SK-N-SH treated with all-trans-retinoic acid at 6 μM for 48 hours (cell line): ENCODE measurements at regions not wholly inside any gene's neighbourhood (a gene's known extent, or its start where the extent isn't known, plus 50 kb on each side); places are given as distances from the start of the nearest gene placed in this dataset.

Experiments used
- ATAC-seq: fragments of 200-7000 bp; cut with Tn5 transposase; 3 replicates; pipeline ENCODE4 v1.9.1; 2020; ENCODE audit warnings: mild to moderate bottlenecking, moderate library complexity
- ARNTL ChIP-seq: fragments of 450-650 bp; formaldehyde crosslinking; IDR thresholded peaks from 2 replicates; pipeline ENCODE4 v1.5.0; 2020; ENCODE audit warnings: low read depth, mild to moderate bottlenecking, moderate library complexity, borderline replicate concordance
- BACH2 ChIP-seq: fragments of 250-450 bp; sonication (Bioruptor Pico); IDR thresholded peaks from 2 replicates; pipeline ENCODE4 v1.9.0; 2021; ENCODE audit warnings: mild to moderate bottlenecking, borderline replicate concordance
- CSDC2 ChIP-seq: fragments of 250-450 bp; sonication (Bioruptor Pico); IDR thresholded peaks from 2 replicates; pipeline ENCODE4 v1.5.0; 2020; ENCODE audit warnings: mild to moderate bottlenecking, moderate library complexity
- ESRRG ChIP-seq: fragments of 250-450 bp; sonication (Bioruptor Pico); IDR thresholded peaks from 2 replicates; pipeline ENCODE4 v1.6.1; 2021; ENCODE audit warnings: mild to moderate bottlenecking
- GLIS3 ChIP-seq: fragments of 250-450 bp; sonication (Bioruptor Pico); IDR thresholded peaks from 2 replicates; pipeline ENCODE4 v1.5.0; 2020; ENCODE audit warnings: mild to moderate bottlenecking, moderate library complexity
- ISL1 ChIP-seq: fragments of 250-450 bp; sonication (Bioruptor Pico); IDR thresholded peaks from 2 replicates; pipeline ENCODE4 v2.1.2; 2022; ENCODE audit warnings: mild to moderate bottlenecking, moderate library complexity
- OSR1 ChIP-seq: fragments of 250-450 bp; sonication (Bioruptor Pico); IDR thresholded peaks from 2 replicates; pipeline ENCODE4 v1.8.0; 2022; ENCODE audit warnings: moderate library complexity, mild to moderate bottlenecking, inconsistent platforms
- PPARA ChIP-seq: fragments of 250-450 bp; sonication (Bioruptor Pico); IDR thresholded peaks from 2 replicates; pipeline ENCODE4 v1.5.0; 2020; ENCODE audit warnings: mild to moderate bottlenecking, borderline replicate concordance
- RARB ChIP-seq: fragments of 250-450 bp; sonication (Bioruptor Pico); IDR thresholded peaks from 2 replicates; pipeline ENCODE4 v1.8.0; 2021; ENCODE audit warnings: mild to moderate bottlenecking, moderate library complexity
- SNAI2 ChIP-seq: fragments of 250-450 bp; sonication (Bioruptor Pico); IDR thresholded peaks from 2 replicates; pipeline ENCODE4 v1.5.0; 2020; ENCODE audit warnings: mild to moderate bottlenecking, moderate library complexity
- TCF4 ChIP-seq: fragments of 250-450 bp; sonication (Bioruptor Pico); IDR thresholded peaks from 2 replicates; pipeline ENCODE4 v1.8.0; 2021; ENCODE audit warnings: mild to moderate bottlenecking, moderate library complexity, borderline replicate concordance
- TOX ChIP-seq: fragments of 250-450 bp; sonication (Bioruptor Pico); IDR thresholded peaks from 2 replicates; pipeline ENCODE4 v1.8.0; 2021; ENCODE audit warnings: mild to moderate bottlenecking, moderate library complexity, borderline replicate concordance
- ZC3H10 ChIP-seq: fragments of 250-450 bp; sonication (Bioruptor Pico); IDR thresholded peaks from 2 replicates; pipeline ENCODE4 v1.5.1; 2021; ENCODE audit warnings: mild to moderate bottlenecking, moderate library complexity
- ZFP3 ChIP-seq: fragments of 250-450 bp; sonication (Bioruptor Pico); IDR thresholded peaks from 2 replicates; pipeline ENCODE4 v1.5.0; 2020; ENCODE audit warnings: mild to moderate bottlenecking, moderate library complexity
- ZFP30 ChIP-seq: fragments of 450-650 bp; formaldehyde crosslinking; IDR thresholded peaks from 2 replicates; pipeline ENCODE4 v1.5.0; 2022; ENCODE audit warnings: mild to moderate bottlenecking, moderate library complexity
- ZNF565 ChIP-seq: fragments of 450-650 bp; formaldehyde crosslinking; conservative IDR thresholded peaks from 2 replicates; pipeline ENCODE4 v1.5.0; 2020; ENCODE audit warnings: low read depth, mild to moderate bottlenecking, moderate library complexity
- ZNF70 ChIP-seq: fragments of 450-650 bp; formaldehyde crosslinking; IDR thresholded peaks from 2 replicates; pipeline ENCODE4 v1.5.0; 2020; ENCODE audit warnings: mild to moderate bottlenecking, moderate library complexity
- ZNF8 ChIP-seq: fragments of 450-650 bp; formaldehyde crosslinking; IDR thresholded peaks from 2 replicates; pipeline ENCODE4 v1.5.0; 2020; ENCODE audit warnings: mild to moderate bottlenecking, moderate library complexity
- TF ChIP-seq, protein P1 (sequence below): fragments of 250-450 bp; sonication (Bioruptor Pico); IDR thresholded peaks from 2 replicates; pipeline ENCODE4 v1.8.0; 2020; ENCODE audit warnings: mild to moderate bottlenecking, moderate library complexity, borderline replicate concordance
- TF ChIP-seq, protein P2 (sequence below): fragments of 250-450 bp; sonication (Bioruptor Pico); IDR thresholded peaks from 2 replicates; pipeline ENCODE4 v1.5.1; 2021; ENCODE audit warnings: mild to moderate bottlenecking, moderate library complexity
- TF ChIP-seq, protein P3 (sequence below): fragments of 250-450 bp; sonication (Bioruptor Pico); IDR thresholded peaks from 2 replicates; pipeline ENCODE4 v1.5.0; 2020; ENCODE audit warnings: mild to moderate bottlenecking, moderate library complexity
- TF ChIP-seq, protein P4 (sequence below): fragments of 250-450 bp; sonication (Bioruptor Pico); IDR thresholded peaks from 2 replicates; pipeline ENCODE4 v1.5.1; 2020; ENCODE audit warnings: low read depth, mild to moderate bottlenecking, moderate library complexity

DNA sequence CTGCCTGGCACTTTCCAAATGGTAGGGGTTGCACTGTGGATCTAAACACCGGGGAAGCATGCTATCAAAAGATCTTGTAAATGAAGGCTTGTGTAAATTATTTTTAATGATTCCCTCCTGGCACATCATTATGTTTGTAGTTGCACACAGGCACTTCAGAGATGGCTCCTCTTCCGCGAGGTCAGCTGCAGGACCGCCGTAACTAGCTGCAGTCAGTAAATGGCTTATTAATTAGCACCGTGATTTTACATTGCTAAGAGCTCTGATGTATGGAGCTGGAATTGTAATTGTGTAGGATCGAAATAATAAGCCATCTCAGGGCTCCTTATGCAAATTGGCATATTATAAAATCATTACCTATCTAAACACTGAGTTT, 397.6 kb upstream of the IRX1 start:
- no peak for ATAC-seq
- TF ChIP-seq ZNF70 (CRISPR knock-in tag): no peak
- TF ChIP-seq, protein P1, sequence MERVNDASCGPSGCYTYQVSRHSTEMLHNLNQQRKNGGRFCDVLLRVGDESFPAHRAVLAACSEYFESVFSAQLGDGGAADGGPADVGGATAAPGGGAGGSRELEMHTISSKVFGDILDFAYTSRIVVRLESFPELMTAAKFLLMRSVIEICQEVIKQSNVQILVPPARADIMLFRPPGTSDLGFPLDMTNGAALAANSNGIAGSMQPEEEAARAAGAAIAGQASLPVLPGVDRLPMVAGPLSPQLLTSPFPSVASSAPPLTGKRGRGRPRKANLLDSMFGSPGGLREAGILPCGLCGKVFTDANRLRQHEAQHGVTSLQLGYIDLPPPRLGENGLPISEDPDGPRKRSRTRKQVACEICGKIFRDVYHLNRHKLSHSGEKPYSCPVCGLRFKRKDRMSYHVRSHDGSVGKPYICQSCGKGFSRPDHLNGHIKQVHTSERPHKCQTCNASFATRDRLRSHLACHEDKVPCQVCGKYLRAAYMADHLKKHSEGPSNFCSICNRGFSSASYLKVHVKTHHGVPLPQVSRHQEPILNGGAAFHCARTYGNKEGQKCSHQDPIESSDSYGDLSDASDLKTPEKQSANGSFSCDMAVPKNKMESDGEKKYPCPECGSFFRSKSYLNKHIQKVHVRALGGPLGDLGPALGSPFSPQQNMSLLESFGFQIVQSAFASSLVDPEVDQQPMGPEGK (CRISPR knock-in tag): no peak
- no peak for TF ChIP-seq TOX
- TF ChIP-seq RARB (CRISPR knock-in tag): no peak
- TF ChIP-seq ARNTL (CRISPR knock-in tag): no peak
- TF ChIP-seq GLIS3: no peak
- TF ChIP-seq SNAI2 (CRISPR knock-in tag): no peak
- TF ChIP-seq CSDC2 (CRISPR knock-in tag): no peak
- TF ChIP-seq, protein P2, sequence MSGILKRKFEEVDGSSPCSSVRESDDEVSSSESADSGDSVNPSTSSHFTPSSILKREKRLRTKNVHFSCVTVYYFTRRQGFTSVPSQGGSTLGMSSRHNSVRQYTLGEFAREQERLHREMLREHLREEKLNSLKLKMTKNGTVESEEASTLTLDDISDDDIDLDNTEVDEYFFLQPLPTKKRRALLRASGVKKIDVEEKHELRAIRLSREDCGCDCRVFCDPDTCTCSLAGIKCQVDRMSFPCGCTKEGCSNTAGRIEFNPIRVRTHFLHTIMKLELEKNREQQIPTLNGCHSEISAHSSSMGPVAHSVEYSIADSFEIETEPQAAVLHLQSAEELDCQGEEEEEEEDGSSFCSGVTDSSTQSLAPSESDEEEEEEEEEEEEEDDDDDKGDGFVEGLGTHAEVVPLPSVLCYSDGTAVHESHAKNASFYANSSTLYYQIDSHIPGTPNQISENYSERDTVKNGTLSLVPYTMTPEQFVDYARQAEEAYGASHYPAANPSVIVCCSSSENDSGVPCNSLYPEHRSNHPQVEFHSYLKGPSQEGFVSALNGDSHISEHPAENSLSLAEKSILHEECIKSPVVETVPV (CRISPR knock-in tag): no peak
- TF ChIP-seq ZNF8 (CRISPR knock-in tag): no peak

DNA sequence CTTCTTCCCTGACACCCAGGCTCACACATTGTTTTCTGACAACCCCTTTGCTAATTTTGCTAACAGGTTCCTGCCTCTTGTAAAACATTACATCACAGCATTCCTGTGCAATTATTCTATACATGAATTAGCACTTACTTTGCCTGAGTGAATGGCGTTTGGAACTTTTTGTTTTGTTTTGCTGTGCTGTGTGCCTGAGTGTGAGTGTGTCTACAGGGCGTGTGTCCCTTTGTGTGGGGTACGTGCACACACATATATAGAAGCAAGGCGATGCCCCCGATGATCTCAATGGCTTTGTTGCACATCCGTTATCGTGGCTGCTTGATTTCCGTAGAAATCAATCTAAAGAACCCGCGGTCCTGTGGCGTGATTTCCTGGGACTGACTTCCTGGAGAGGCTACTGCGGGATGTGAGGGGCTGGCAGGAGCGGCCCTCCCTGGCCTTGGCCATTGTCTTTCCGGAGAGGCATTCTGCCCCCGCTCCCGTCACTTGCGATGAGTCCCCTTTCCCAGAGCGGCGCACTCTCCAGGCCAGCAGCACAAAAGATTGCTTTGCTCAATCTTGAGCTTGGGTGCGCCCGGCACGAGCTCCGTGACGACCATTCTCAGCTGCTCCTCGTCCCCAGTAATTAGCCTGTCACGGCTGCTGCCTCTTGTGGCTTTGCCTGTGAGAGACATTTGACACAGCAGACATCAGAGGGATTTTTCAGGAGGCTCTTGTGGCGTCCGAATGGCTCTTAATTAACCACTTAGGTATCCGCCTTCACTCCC, 398.1 kb upstream of the IRX1 start:
- no peak for ATAC-seq
- TF ChIP-seq RARB (CRISPR knock-in tag) (no peak), CSDC2 (CRISPR knock-in tag) (no peak), ZNF565 (CRISPR knock-in tag) (no peak), ZFP3 (no peak), OSR1 (CRISPR knock-in tag) (no peak), TOX (no peak), ZFP30 (CRISPR knock-in tag) (no peak), ZNF70 (CRISPR knock-in tag) (no peak), GLIS3 (no peak), ISL1 (CRISPR knock-in tag) (no peak), ZNF8 (CRISPR knock-in tag) (no peak), BACH2 (CRISPR knock-in tag) (no peak), ARNTL (CRISPR knock-in tag) (no peak), SNAI2 (CRISPR knock-in tag) (no peak), ESRRG (CRISPR knock-in tag) (no peak), ZC3H10 (no peak), PPARA (CRISPR knock-in tag) (no peak)
- TF ChIP-seq, protein P3, sequence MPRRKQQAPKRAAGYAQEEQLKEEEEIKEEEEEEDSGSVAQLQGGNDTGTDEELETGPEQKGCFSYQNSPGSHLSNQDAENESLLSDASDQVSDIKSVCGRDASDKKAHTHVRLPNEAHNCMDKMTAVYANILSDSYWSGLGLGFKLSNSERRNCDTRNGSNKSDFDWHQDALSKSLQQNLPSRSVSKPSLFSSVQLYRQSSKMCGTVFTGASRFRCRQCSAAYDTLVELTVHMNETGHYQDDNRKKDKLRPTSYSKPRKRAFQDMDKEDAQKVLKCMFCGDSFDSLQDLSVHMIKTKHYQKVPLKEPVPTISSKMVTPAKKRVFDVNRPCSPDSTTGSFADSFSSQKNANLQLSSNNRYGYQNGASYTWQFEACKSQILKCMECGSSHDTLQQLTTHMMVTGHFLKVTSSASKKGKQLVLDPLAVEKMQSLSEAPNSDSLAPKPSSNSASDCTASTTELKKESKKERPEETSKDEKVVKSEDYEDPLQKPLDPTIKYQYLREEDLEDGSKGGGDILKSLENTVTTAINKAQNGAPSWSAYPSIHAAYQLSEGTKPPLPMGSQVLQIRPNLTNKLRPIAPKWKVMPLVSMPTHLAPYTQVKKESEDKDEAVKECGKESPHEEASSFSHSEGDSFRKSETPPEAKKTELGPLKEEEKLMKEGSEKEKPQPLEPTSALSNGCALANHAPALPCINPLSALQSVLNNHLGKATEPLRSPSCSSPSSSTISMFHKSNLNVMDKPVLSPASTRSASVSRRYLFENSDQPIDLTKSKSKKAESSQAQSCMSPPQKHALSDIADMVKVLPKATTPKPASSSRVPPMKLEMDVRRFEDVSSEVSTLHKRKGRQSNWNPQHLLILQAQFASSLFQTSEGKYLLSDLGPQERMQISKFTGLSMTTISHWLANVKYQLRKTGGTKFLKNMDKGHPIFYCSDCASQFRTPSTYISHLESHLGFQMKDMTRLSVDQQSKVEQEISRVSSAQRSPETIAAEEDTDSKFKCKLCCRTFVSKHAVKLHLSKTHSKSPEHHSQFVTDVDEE: no peak
- TF ChIP-seq, protein P4, sequence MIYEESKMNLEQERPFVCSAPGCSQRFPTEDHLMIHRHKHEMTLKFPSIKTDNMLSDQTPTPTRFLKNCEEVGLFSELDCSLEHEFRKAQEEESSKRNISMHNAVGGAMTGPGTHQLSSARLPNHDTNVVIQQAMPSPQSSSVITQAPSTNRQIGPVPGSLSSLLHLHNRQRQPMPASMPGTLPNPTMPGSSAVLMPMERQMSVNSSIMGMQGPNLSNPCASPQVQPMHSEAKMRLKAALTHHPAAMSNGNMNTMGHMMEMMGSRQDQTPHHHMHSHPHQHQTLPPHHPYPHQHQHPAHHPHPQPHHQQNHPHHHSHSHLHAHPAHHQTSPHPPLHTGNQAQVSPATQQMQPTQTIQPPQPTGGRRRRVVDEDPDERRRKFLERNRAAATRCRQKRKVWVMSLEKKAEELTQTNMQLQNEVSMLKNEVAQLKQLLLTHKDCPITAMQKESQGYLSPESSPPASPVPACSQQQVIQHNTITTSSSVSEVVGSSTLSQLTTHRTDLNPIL: no peak
- TF ChIP-seq, protein P2 (CRISPR knock-in tag): no peak

DNA sequence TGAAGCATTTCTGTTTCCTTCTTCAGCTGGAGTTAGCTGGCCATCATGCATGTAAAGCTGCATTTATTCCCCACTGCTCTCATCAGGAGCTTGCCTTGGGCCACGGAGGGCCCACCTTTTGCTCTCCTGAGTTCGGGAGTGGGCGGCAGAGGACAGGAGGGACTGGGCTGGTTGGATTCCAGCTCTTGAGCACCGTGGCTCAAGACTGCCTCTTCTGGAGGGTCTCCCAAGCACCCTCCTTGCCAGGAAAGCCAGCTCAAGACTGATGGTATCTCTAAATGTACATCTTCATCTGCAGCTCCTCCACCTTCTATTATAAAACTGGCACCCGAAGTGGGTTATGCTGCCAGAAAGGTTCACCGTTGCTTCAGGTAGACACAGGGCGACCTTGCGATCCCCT, 399.6 kb upstream of the IRX1 start:
- ATAC-seq: no peak

More for the DNA sequence above, 399.6 kb upstream of the IRX1 start:
- TF ChIP-seq RARB (CRISPR knock-in tag): no peak
- no peak for TF ChIP-seq ZFP3
- TF ChIP-seq OSR1 (CRISPR knock-in tag): no peak
- no peak for TF ChIP-seq GLIS3
- no peak for TF ChIP-seq TCF4 (CRISPR knock-in tag)
